ENCODE measurements at regions not wholly inside any gene's neighbourhood (a gene's known extent, or its start where the extent isn't known, plus 50 kb on each side); places are given as distances from the start of the nearest gene placed in this dataset.
"Not testable (repeated sequence)": the region's sequence is repeated elsewhere in the genome, so short reads cannot be mapped to it uniquely, and the experiment has no call there.

DNA sequence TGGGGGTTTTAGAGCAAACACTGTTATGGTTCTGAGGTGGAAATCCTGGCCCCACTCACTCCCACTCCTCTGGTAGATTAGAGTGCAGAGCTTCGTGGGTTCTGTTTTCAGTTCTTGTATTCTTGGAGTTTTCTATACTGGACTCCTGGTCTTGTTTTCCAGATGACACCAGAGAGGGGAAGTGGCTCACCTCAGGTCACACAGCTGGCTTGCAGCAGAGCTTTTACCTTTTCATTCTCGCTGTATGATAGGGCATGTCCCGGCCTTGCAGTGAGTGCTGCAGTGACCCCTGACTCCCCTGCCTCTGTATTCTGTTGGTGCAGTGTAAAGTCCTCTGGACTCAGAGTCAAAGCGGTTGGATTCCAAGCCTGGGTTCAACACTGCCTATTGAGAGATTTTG, 148.9 kb upstream of the MEX3C start:
- Mint-ChIP-seq H3K27me3 (ENCODE audit: low read depth) (peaks cover 6% of the 10 kb centered on the region), H3K4me1 (peaks cover 15% of the 10 kb centered on the region), H3K9me3 (peaks cover 5% of the 10 kb centered on the region), H3K27ac (no peak overlapping the region), H3K4me3 (no peak overlapping the region), H3K36me3 (ENCODE audit: low read depth) (no peaks in the 10 kb centered on the region)
- TF ChIP-seq, protein P1, sequence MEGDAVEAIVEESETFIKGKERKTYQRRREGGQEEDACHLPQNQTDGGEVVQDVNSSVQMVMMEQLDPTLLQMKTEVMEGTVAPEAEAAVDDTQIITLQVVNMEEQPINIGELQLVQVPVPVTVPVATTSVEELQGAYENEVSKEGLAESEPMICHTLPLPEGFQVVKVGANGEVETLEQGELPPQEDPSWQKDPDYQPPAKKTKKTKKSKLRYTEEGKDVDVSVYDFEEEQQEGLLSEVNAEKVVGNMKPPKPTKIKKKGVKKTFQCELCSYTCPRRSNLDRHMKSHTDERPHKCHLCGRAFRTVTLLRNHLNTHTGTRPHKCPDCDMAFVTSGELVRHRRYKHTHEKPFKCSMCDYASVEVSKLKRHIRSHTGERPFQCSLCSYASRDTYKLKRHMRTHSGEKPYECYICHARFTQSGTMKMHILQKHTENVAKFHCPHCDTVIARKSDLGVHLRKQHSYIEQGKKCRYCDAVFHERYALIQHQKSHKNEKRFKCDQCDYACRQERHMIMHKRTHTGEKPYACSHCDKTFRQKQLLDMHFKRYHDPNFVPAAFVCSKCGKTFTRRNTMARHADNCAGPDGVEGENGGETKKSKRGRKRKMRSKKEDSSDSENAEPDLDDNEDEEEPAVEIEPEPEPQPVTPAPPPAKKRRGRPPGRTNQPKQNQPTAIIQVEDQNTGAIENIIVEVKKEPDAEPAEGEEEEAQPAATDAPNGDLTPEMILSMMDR (IDR thresholded peaks at IDR 0.05; ENCODE audit: unreplicated experiment in 3 of 3), result no peak

DNA sequence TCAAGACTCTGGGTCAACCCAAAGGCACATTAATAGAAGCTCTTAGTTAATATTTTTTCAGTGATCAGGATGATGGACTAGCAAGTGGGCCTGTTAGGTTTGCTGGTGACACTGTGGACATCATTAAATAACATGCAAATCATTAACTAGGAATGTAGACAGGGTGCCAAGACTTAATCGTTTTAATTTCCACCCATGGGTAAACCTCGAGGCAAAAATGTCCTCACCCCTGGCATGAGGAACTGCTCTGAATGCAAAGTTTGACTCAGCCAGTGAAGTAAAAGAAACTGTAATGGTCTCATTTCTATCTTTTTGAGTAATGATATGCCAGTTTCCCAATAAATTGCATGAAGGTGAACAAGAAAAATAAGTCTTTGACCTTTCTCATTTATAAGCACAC, 152.6 kb upstream of the MEX3C start:
- TF ChIP-seq, protein P1 (IDR thresholded peaks at IDR 0.05; ENCODE audit: unreplicated experiment in 3 of 3), result no peak
- Mint-ChIP-seq H3K27ac (peak overlapping the region; percentile 74 to 92 (median 84)), H3K4me3 (no peak overlapping the region), H3K4me1 (peaks cover 15% of the 10 kb centered on the region), H3K36me3 (ENCODE audit: low read depth) (no peaks in the 10 kb centered on the region), H3K27me3 (ENCODE audit: low read depth) (peaks cover 5% of the 10 kb centered on the region), H3K9me3 (no peaks in the 10 kb centered on the region)

DNA sequence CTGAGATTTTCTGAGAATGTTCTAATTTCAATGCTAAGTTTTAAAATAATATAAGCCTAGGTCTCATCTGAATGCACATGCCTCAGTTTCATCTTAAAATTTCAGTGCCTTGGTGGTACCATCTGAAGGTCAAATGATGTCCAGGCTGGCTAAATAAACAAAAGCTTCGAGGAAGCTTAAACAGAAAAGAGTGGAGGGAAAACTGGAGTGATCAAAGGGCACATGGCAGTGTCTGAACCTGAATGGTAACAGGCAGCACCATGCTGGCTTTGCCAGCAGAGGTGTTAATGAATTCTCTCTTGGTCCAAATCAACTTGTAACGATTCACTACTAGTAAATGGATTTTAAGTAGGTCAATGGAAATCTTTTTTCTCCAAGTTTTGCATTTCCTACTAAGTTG, 158.4 kb upstream of the MEX3C start:
- Mint-ChIP-seq H3K27me3 (ENCODE audit: low read depth) (no peaks in the 10 kb centered on the region), H3K27ac (no peak overlapping the region), H3K9me3 (no peaks in the 10 kb centered on the region), H3K4me3 (no peak overlapping the region), H3K4me1 (peaks cover 4% of the 10 kb centered on the region), H3K36me3 (ENCODE audit: low read depth) (no peaks in the 10 kb centered on the region)
- TF ChIP-seq, protein P1 (IDR thresholded peaks at IDR 0.05; ENCODE audit: unreplicated experiment in 3 of 3), result no peak

DNA sequence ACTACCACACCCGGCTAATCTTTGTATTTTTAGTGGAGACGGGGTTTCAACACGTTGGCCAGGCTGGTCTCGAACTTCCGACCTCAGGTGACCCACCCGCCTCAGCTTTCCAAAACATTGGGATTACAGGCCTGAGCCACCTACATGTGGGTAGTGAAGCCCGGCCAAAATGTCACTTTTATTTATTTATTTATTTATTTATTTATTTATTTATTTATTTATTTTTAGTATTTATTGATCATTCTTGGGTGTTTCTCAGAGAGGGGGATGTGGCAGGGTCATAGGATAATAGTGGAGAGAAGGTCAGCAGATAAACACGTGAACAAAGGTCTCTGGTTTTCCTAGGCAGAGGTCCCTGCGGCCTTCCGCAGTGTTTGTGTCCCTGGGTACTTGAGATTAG, 162.8 kb upstream of the MEX3C start:
- not testable (repeated sequence) for H3K27ac Mint-ChIP-seq; H3K36me3 Mint-ChIP-seq (ENCODE audit: low read depth); H3K4me3 Mint-ChIP-seq

GRCh38 chr18:51361130-51361860, 163.8 kb upstream of the MEX3C start:
- H3K36me3 Mint-ChIP-seq (ENCODE audit: low read depth), result no peaks in the 10 kb centered on the region
- no peak overlapping the region for H3K4me3 Mint-ChIP-seq
- H3K27me3 Mint-ChIP-seq (ENCODE audit: low read depth), result peaks cover 6% of the 10 kb centered on the region
- TF ChIP-seq, protein P1 (IDR thresholded peaks at IDR 0.05; ENCODE audit: unreplicated experiment in 3 of 3), result no peak
- H3K4me1 Mint-ChIP-seq, result peaks cover 26% of the 10 kb centered on the region
- H3K27ac Mint-ChIP-seq, result peak overlapping the region; percentile 76 to 96 (median 83)
- H3K9me3 Mint-ChIP-seq, result no peaks in the 10 kb centered on the region

More for the DNA sequence above, 162.8 kb upstream of the MEX3C start:
- peaks cover 26% of the 10 kb centered on the region for H3K4me1 Mint-ChIP-seq
- H3K9me3 Mint-ChIP-seq; H3K27me3 Mint-ChIP-seq (ENCODE audit: low read depth): not testable (repeated sequence)

GRCh38 chr18:51363384-51363783, 165.9 kb upstream of the MEX3C start:
- Mint-ChIP-seq H3K36me3 (ENCODE audit: low read depth) (no peaks in the 10 kb centered on the region), H3K4me3 (no peak overlapping the region), H3K4me1 (peaks cover 26% of the 10 kb centered on the region), H3K27ac (peak overlapping the region in 1 of 3 experiments; percentile 82), H3K9me3 (no peaks in the 10 kb centered on the region), H3K27me3 (ENCODE audit: low read depth) (peaks cover 6% of the 10 kb centered on the region)
- TF ChIP-seq, protein P1 (IDR thresholded peaks at IDR 0.05; ENCODE audit: unreplicated experiment in 3 of 3), result no peak

Measured in nephron (organoid).